Neural cell (in vitro differentiated cells): ENCODE measurements at regions not wholly inside any gene's neighbourhood (a gene's known extent, or its start where the extent isn't known, plus 50 kb on each side); places are given as distances from the start of the nearest gene placed in this dataset.

Source experiments
- H2AFZ ChIP-seq: fragments of 200-600, 300-800 bp; sonication (generic), shearing (Covaris generic); 2 replicates; pipeline ENCODE4 v1.6.0; 2014; ENCODE audit warnings: low read depth, mild to moderate bottlenecking, antibody characterized with exemption, low read length, moderate library complexity
- H3F3A ChIP-seq: fragments of 200-600 bp; shearing (Covaris generic); 2 replicates; pipeline ENCODE4 v1.6.1; 2016; ENCODE audit warnings: mild to moderate bottlenecking, moderate library complexity, mixed read lengths, antibody characterized with exemption, low read length; ENCODE audit not compliant: insufficient read depth, poor library complexity, severe bottlenecking
- H3K27ac ChIP-seq: fragments of 200-600, 300-800 bp; sonication (generic), shearing (Covaris generic); 2 replicates; pipeline ENCODE4 v1.5.1; 2014; ENCODE audit warnings: mild to moderate bottlenecking, low read length, moderate library complexity
- H3K27me3 ChIP-seq: fragments of 300-800, 200-600 bp; sonication (generic), shearing (Covaris generic); 2 replicates; pipeline ENCODE4 v1.6.0; 2014; ENCODE audit warnings: mild to moderate bottlenecking, low read depth, low read length, moderate library complexity; ENCODE audit not compliant: insufficient read depth
- H3K36me3 ChIP-seq: fragments of 300-800, 200-600 bp; sonication (generic), shearing (Covaris generic); 2 replicates; pipeline ENCODE4 v1.5.1; 2014; ENCODE audit warnings: mild to moderate bottlenecking, antibody characterized with exemption, low read length, moderate library complexity; ENCODE audit not compliant: insufficient read depth
- H3K4me2 ChIP-seq: fragments of 300-800, 200-600 bp; sonication (generic), shearing (Covaris generic); 2 replicates; pipeline ENCODE4 v1.6.0; 2014; ENCODE audit warnings: mild to moderate bottlenecking, low read length
- H3K4me3 ChIP-seq: fragments of 300-800, 200-600 bp; sonication (generic), shearing (Covaris generic); 2 replicates; pipeline ENCODE4 v1.5.1; 2014; ENCODE audit warnings: mild to moderate bottlenecking, low read length, moderate library complexity
- H3K79me2 ChIP-seq: fragments of 200-600 bp; shearing (Covaris generic); replicated peaks from 2 replicates; pipeline ENCODE4 v1.6.0; 2014; ENCODE audit warnings: mild to moderate bottlenecking, low read length, moderate library complexity; ENCODE audit not compliant: insufficient read depth
- H3K9ac ChIP-seq: fragments of 300-800, 200-600 bp; sonication (generic), shearing (Covaris generic); 2 replicates; pipeline ENCODE4 v1.6.1; 2016; ENCODE audit warnings: mild to moderate bottlenecking, low read length, mixed read lengths
- H3K9me2 ChIP-seq: fragments of 200-600 bp; shearing (Covaris generic); 2 replicates; pipeline ENCODE4 v1.6.1; 2016; ENCODE audit warnings: mild to moderate bottlenecking, low read length, mixed read lengths; ENCODE audit not compliant: insufficient read depth
- H3K9me3 ChIP-seq: fragments of 200-600, 300-800 bp; sonication (generic), shearing (Covaris generic); 2 replicates; pipeline ENCODE4 v1.6.1; 2016; ENCODE audit warnings: mild to moderate bottlenecking, mixed run types, low read length, moderate library complexity, mixed read lengths
- H4K20me1 ChIP-seq: fragments of 200-600 bp; shearing (Covaris generic); 2 replicates; pipeline ENCODE4 v1.6.1; 2016; ENCODE audit warnings: mild to moderate bottlenecking, mixed run types; ENCODE audit not compliant: insufficient read depth
- EP300 ChIP-seq: fragments of 450-650 bp; conservative IDR thresholded peaks from 2 replicates; pipeline ENCODE4 v1.6.1; 2014; ENCODE audit warnings: antibody characterized with exemption, mild to moderate bottlenecking, moderate library complexity; ENCODE audit not compliant: poor library complexity, severe bottlenecking
- EZH2 ChIP-seq: fragments of 200-600, 300-800 bp; shearing (Covaris generic), sonication (generic); IDR thresholded peaks from 2 replicates; pipeline ENCODE4 v1.6.1; 2014; ENCODE audit warnings: antibody characterized with exemption, low read length, borderline replicate concordance, mild to moderate bottlenecking; ENCODE audit not compliant: insufficient read depth, poor library complexity, severe bottlenecking
- MXI1 ChIP-seq: fragments of 450-650 bp; conservative IDR thresholded peaks from 2 replicates; pipeline ENCODE4 v1.6.1; 2014; ENCODE audit warnings: antibody characterized with exemption, mild to moderate bottlenecking; ENCODE audit not compliant: poor library complexity, severe bottlenecking
- POLR2AphosphoS5 ChIP-seq: IDR thresholded peaks from 2 replicates; pipeline ENCODE4 v1.6.1; 2012
- RAD21 ChIP-seq: fragments of 450-650 bp; conservative IDR thresholded peaks from 2 replicates; pipeline ENCODE4 v1.6.1; 2014; ENCODE audit warnings: antibody characterized with exemption, mild to moderate bottlenecking, moderate library complexity
- SMC3 ChIP-seq: fragments of 450-650 bp; conservative IDR thresholded peaks from 2 replicates; pipeline ENCODE4 v1.6.1; 2014; ENCODE audit warnings: antibody characterized with exemption, mild to moderate bottlenecking, moderate library complexity; ENCODE audit not compliant: poor library complexity
- TAF1 ChIP-seq: IDR thresholded peaks from 2 replicates; pipeline ENCODE4 v1.6.1; 2012; ENCODE audit warnings: low read depth
- TF ChIP-seq, protein P1 (sequence below): IDR thresholded peaks from 2 replicates; pipeline ENCODE4 v1.6.1; 2012; ENCODE audit warnings: borderline replicate concordance
- TF ChIP-seq, protein P2 (sequence below): fragments of 450-650 bp; IDR thresholded peaks from 2 replicates; pipeline ENCODE4 v1.5.1; 2014; ENCODE audit warnings: antibody characterized with exemption, mild to moderate bottlenecking, moderate library complexity; ENCODE audit not compliant: poor library complexity, severe bottlenecking

DNA sequence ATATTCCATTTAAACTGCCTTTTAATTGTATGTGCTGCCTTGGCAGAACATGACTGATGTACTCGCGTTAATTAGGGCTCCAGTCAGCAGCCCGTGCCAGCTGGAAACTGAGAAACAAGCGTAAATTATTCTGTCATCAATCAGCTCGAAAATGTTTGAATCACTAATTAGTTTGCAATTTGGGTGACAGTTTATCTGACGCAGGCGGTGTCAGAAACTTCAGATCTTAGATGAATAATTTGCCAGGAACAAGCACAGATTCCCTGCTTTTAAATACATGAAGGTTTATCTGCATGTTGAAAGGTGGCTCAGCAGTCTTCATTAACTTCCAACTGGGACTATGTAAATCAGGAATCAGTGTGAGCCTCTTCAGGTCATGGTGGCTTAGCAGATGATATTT, 176.0 kb upstream of the TLE4 start:
- Histone ChIP-seq H3K9me3 (no peaks in the 10 kb centered on the region), H3K79me2 (no peaks in the 10 kb centered on the region), H3K9me2 (no peaks in the 10 kb centered on the region), H4K20me1 (no peaks in the 10 kb centered on the region), H3K36me3 (no peaks in the 10 kb centered on the region), H3K4me3 (peak overlapping the region; percentile 10), H3F3A (peaks cover 6% of the 10 kb centered on the region), H3K27me3 (no peaks in the 10 kb centered on the region), H3K9ac (no peak overlapping the region), H2AFZ (no peak overlapping the region), H3K4me2 (peak overlapping the region; percentile 13), H3K27ac (peak overlapping the region; percentile 2)
- TF ChIP-seq EP300 (peak; percentile 76), POLR2AphosphoS5 (peak; percentile 42), SMC3 (no peak)

DNA sequence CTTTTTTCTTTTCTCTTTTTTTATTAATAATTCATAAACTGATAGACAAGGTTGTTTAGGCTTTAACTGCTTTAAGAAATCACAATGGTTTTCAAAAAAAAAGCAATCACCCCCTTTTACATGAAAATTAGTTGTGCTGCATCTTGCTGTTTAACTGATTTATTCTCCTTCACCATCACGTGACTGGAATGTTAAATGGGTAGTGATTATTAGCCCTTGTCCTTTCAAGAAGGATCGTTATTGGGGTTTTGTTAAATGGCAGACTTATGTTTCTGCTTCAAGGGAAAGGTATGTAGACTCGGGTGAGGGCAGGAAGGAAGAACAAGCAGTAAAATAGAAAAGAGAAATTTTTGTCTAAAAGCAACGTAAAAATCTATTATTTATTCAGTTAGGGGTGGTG, 175.6 kb upstream of the TLE4 start:
- peak overlapping the region; percentile 2 for H3K27ac ChIP-seq
- no peaks in the 10 kb centered on the region for H4K20me1 ChIP-seq
- H3K9ac ChIP-seq: no peak overlapping the region
- H3K79me2 ChIP-seq: no peaks in the 10 kb centered on the region
- H3K36me3 ChIP-seq: no peaks in the 10 kb centered on the region
- no peaks in the 10 kb centered on the region for H3K27me3 ChIP-seq
- no peaks in the 10 kb centered on the region for H3K9me3 ChIP-seq
- no peak for TF ChIP-seq MXI1
- no peak for TF ChIP-seq RAD21
- TF ChIP-seq SMC3: no peak
- no peak for TF ChIP-seq EP300
- TF ChIP-seq TAF1: no peak
- no peak for TF ChIP-seq POLR2AphosphoS5
- TF ChIP-seq, protein P1, sequence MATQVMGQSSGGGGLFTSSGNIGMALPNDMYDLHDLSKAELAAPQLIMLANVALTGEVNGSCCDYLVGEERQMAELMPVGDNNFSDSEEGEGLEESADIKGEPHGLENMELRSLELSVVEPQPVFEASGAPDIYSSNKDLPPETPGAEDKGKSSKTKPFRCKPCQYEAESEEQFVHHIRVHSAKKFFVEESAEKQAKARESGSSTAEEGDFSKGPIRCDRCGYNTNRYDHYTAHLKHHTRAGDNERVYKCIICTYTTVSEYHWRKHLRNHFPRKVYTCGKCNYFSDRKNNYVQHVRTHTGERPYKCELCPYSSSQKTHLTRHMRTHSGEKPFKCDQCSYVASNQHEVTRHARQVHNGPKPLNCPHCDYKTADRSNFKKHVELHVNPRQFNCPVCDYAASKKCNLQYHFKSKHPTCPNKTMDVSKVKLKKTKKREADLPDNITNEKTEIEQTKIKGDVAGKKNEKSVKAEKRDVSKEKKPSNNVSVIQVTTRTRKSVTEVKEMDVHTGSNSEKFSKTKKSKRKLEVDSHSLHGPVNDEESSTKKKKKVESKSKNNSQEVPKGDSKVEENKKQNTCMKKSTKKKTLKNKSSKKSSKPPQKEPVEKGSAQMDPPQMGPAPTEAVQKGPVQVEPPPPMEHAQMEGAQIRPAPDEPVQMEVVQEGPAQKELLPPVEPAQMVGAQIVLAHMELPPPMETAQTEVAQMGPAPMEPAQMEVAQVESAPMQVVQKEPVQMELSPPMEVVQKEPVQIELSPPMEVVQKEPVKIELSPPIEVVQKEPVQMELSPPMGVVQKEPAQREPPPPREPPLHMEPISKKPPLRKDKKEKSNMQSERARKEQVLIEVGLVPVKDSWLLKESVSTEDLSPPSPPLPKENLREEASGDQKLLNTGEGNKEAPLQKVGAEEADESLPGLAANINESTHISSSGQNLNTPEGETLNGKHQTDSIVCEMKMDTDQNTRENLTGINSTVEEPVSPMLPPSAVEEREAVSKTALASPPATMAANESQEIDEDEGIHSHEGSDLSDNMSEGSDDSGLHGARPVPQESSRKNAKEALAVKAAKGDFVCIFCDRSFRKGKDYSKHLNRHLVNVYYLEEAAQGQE: no peak
- H2AFZ ChIP-seq: no peak overlapping the region
- H3K4me2 ChIP-seq: peak overlapping the region; percentile 13
- H3K4me3 ChIP-seq: peak overlapping the region; percentile 10
- no peaks in the 10 kb centered on the region for H3K9me2 ChIP-seq
- peaks cover 6% of the 10 kb centered on the region for H3F3A ChIP-seq

DNA sequence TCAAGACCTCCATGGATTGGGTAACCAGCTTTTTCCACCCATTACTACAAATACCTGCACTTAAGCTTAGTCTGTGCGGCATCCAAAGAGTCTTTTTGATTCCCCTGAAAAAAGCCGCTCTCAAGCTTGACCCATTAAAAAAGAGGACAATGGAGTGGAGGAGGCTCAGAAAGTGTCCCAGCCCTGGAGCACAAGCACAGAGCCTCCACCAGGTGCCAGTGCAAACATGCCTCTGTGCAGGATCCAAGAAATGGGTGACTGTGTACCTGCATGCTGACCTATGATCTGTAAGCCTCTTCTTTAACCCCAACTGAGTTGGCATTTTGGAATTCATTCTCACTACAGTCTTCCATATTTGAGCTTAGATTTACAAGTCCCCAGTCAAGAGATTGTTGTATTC, 168.3 kb upstream of the TLE4 start:
- H3K36me3 ChIP-seq: no peaks in the 10 kb centered on the region
- H3K4me3 ChIP-seq: no peak overlapping the region
- H3K9me2 ChIP-seq: no peaks in the 10 kb centered on the region
- H3K4me2 ChIP-seq: no peak overlapping the region
- no peaks in the 10 kb centered on the region for H3K9me3 ChIP-seq
- TF ChIP-seq TAF1 (no peak), RAD21 (no peak), EZH2 (no peak)
- TF ChIP-seq, protein P2, sequence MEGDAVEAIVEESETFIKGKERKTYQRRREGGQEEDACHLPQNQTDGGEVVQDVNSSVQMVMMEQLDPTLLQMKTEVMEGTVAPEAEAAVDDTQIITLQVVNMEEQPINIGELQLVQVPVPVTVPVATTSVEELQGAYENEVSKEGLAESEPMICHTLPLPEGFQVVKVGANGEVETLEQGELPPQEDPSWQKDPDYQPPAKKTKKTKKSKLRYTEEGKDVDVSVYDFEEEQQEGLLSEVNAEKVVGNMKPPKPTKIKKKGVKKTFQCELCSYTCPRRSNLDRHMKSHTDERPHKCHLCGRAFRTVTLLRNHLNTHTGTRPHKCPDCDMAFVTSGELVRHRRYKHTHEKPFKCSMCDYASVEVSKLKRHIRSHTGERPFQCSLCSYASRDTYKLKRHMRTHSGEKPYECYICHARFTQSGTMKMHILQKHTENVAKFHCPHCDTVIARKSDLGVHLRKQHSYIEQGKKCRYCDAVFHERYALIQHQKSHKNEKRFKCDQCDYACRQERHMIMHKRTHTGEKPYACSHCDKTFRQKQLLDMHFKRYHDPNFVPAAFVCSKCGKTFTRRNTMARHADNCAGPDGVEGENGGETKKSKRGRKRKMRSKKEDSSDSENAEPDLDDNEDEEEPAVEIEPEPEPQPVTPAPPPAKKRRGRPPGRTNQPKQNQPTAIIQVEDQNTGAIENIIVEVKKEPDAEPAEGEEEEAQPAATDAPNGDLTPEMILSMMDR: no peak
- no peak overlapping the region for H3K9ac ChIP-seq
- no peak overlapping the region for H3K27ac ChIP-seq
- no peaks in the 10 kb centered on the region for H3K79me2 ChIP-seq
- no peak overlapping the region for H2AFZ ChIP-seq
- H3K27me3 ChIP-seq: no peaks in the 10 kb centered on the region
- no peaks in the 10 kb centered on the region for H3F3A ChIP-seq
- no peaks in the 10 kb centered on the region for H4K20me1 ChIP-seq
